ENCODE measurements at regions not wholly inside any gene's neighbourhood (a gene's known extent, or its start where the extent isn't known, plus 50 kb on each side); places are given as distances from the start of the nearest gene placed in this dataset.

DNA sequence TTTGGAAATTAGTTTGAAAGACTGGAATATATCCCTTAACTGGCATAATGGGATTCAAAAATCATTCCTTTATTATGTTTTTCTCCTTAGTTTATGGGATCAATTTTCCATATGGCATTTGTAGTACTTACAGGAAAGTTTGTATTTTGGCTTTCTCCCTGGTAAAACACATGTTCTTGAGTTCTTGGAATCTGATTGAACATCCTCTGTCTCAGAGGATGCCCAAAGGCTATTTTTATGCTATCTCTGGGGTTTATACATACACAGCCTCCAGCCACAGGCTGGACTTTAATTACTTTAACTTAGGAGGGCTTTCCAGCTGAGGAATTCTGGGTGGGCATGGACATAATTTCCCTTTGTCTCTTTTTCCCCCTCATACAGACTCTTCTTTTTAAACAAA, 236.4 kb downstream of the HGF start:
- H3K9ac ChIP-seq (replicated peaks in 1 of 4; ENCODE audit: extremely low read depth in 1 of 4, low read depth in 3 of 4, low read length in 3 of 4): no peak overlapping the region
- no peak overlapping the region for H4K91ac ChIP-seq (replicated peaks; ENCODE audit: insufficient read length, low read length)
- H3K4me3 ChIP-seq (ENCODE audit: extremely low read depth in 1 of 4, insufficient read depth in 2 of 4, low read depth in 3 of 4, low read length in 4 of 4): no peak overlapping the region
- H3K79me1 ChIP-seq (ENCODE audit: low read depth, low read length): no peaks in the 10 kb centered on the region
- CTCF ChIA-PET (ENCODE audit: partially characterized antibody): interaction anchor here (0.5 kb wide), 1 partner anchor 536 kb away, joined by 3 read pairs; no protein-coding TSS in a partner anchor
- no peak overlapping the region for H3K14ac ChIP-seq (ENCODE audit: insufficient read length)
- H2BK5ac ChIP-seq (ENCODE audit: low read depth, low read length): no peak overlapping the region
- no peaks in the 10 kb centered on the region for H3K4me1 ChIP-seq (replicated peaks in 1 of 4; ENCODE audit: control insufficient read depth in 3 of 4, insufficient read depth in 4 of 4, low read length in 3 of 4)
- no peak overlapping the region for H3K23ac ChIP-seq (ENCODE audit: insufficient read length)
- no peak overlapping the region for H2BK20ac ChIP-seq (ENCODE audit: low read length)
- H3K36me3 ChIP-seq (ENCODE audit: control insufficient read depth in 2 of 4, insufficient read depth in 4 of 4, low read length in 3 of 4): no peaks in the 10 kb centered on the region
- no peak for DNase-seq (ENCODE audit: low read depth in 1 of 2, low spot score in 2 of 2)
- H3K27ac ChIP-seq (ENCODE audit: low read depth, low read length): no peak overlapping the region
- no peak overlapping the region for H2BK120ac ChIP-seq (replicated peaks; ENCODE audit: low read depth, low read length)
- no peaks in the 10 kb centered on the region for H4K20me1 ChIP-seq (replicated peaks in 1 of 2; ENCODE audit: control insufficient read depth in 1 of 2, insufficient read depth in 2 of 2, low read length in 2 of 2)
- no peak for TF ChIP-seq TEAD4 (IDR thresholded peaks at IDR 0.05; ENCODE audit: low read depth, low read length)
- H3K4me2 ChIP-seq (ENCODE audit: insufficient read depth in 1 of 2, low read depth in 2 of 2, low read length in 2 of 2): no peak overlapping the region
- H4K8ac ChIP-seq (ENCODE audit: extremely low read depth, insufficient read depth, low read length): no peak overlapping the region
- no peak overlapping the region for H2BK15ac ChIP-seq (ENCODE audit: low read length)
- no peaks in the 10 kb centered on the region for H3K9me3 ChIP-seq (ENCODE audit: insufficient read depth in 2 of 2, low read depth in 1 of 2, low read length in 1 of 2)
- no peak overlapping the region for H2BK12ac ChIP-seq (ENCODE audit: low read depth, low read length)
- H2AK5ac ChIP-seq (ENCODE audit: low read depth, low read length): no peak overlapping the region
- no peak overlapping the region for H3K18ac ChIP-seq (ENCODE audit: extremely low read depth, low read length)
- no peak overlapping the region for H3K4ac ChIP-seq (replicated peaks; ENCODE audit: insufficient read length, low read depth, low read length)
- no peak overlapping the region for H2AFZ ChIP-seq (ENCODE audit: low read length)
- no peaks in the 10 kb centered on the region for H3K79me2 ChIP-seq (ENCODE audit: control insufficient read depth in 1 of 2, insufficient read depth in 2 of 2, low read length in 2 of 2)
- no peak overlapping the region for H3K56ac ChIP-seq (replicated peaks; ENCODE audit: insufficient read length, low read depth, low read length)
- no peaks in the 10 kb centered on the region for H3K27me3 ChIP-seq (replicated peaks in 1 of 4; ENCODE audit: control insufficient read depth in 3 of 4, extremely low read depth in 1 of 4, insufficient read depth in 3 of 4, low read length in 3 of 4)
- no peak for FAIRE-seq
- POLR2A ChIA-PET (ENCODE audit: partially characterized antibody): no interaction called here
- H4K5ac ChIP-seq (ENCODE audit: insufficient read length, low read depth, low read length): no peak overlapping the region
- H3K23me2 ChIP-seq (ENCODE audit: low read depth, low read length): no peaks in the 10 kb centered on the region
